ENCODE measurements at regions not wholly inside any gene's neighbourhood (a gene's known extent, or its start where the extent isn't known, plus 50 kb on each side); places are given as distances from the start of the nearest gene placed in this dataset.

DNA sequence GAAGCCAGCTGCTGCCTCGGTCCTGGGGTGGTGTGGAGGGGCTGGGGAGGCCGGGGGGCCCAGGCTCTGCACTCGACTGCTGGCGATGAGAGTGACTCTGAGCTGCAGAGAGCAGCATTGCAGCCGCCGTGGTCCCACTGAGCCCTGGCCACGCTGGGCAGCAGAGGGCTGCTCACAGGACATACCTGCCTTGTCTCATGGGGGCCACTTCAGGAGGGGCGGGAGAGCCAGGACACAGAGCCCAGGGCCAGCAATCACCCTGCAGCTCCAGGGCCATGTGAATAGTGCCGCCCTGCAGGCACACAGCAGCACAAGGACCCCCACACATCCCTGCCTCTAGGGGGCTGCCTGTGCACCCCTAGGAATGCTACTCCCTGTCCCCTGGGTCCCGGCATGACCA, 147.0 kb downstream of the CRYBB2 start (continued):
- TF ChIP-seq, protein P1, sequence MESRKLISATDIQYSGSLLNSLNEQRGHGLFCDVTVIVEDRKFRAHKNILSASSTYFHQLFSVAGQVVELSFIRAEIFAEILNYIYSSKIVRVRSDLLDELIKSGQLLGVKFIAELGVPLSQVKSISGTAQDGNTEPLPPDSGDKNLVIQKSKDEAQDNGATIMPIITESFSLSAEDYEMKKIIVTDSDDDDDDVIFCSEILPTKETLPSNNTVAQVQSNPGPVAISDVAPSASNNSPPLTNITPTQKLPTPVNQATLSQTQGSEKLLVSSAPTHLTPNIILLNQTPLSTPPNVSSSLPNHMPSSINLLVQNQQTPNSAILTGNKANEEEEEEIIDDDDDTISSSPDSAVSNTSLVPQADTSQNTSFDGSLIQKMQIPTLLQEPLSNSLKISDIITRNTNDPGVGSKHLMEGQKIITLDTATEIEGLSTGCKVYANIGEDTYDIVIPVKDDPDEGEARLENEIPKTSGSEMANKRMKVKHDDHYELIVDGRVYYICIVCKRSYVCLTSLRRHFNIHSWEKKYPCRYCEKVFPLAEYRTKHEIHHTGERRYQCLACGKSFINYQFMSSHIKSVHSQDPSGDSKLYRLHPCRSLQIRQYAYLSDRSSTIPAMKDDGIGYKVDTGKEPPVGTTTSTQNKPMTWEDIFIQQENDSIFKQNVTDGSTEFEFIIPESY (IDR thresholded peaks at IDR 0.05; ENCODE audit: extremely low read depth, insufficient replicate concordance, low read length): no peak
- TF ChIP-seq ZFX (IDR thresholded peaks at IDR 0.05): no peak
- TF ChIP-seq POLR2A (IDR thresholded peaks at IDR 0.05; ENCODE audit: borderline replicate concordance, extremely low read depth, insufficient read depth, insufficient read length): no peak

- no TSS peak for BruUV-seq (replicated peaks)
- DNase-seq (ENCODE audit: low read depth, low spot score) (no peak), ATAC-seq (no peak)
- H3K27me3 ChIP-seq (ENCODE audit: insufficient read depth, low read length): no peaks in the 10 kb centered on the region
- H3K4me1 ChIP-seq (ENCODE audit: control insufficient read depth in 1 of 2, insufficient read depth in 2 of 2, low read length in 2 of 2): peaks cover 5 to 12% of the 10 kb centered on the region in 2 experiments; a peak in 2 of 4 replicates
- H4K20me1 ChIP-seq (ENCODE audit: insufficient read depth): no peaks in the 10 kb centered on the region
- ChIA-PET RAD21 (ENCODE audit: low non-redundant PET in 1 of 2, low total read pairs in 2 of 2, uncharacterized antibody in 2 of 2, unreplicated experiment in 2 of 2) (no interaction called here), POLR2A (no interaction called here), CTCF (no interaction called here)
- H2AFZ ChIP-seq (ENCODE audit: low read depth, low read length, poor library complexity, severe bottlenecking): no peak overlapping the region
- H3K9me3 ChIP-seq (ENCODE audit: control insufficient read depth in 1 of 2, insufficient read depth in 1 of 2, low read depth in 1 of 2, low read length in 2 of 2): no peaks in the 10 kb centered on the region
- 0 out of 2 replicates have a peak, but pooled peaks cover under 1% of the 10 kb centered on the region for H3K79me2 ChIP-seq (ENCODE audit: insufficient read depth, low read length)
- H3K4me2 ChIP-seq (ENCODE audit: low read length): no peak overlapping the region
- H3K9me2 ChIP-seq (ENCODE audit: insufficient read depth): no peaks in the 10 kb centered on the region
- no peak overlapping the region for H3K27ac ChIP-seq (ENCODE audit: low read depth, low read length)
- no peak overlapping the region for H3K4me3 ChIP-seq (replicated peaks in 1 of 2; ENCODE audit: low read depth in 1 of 2, low read length in 2 of 2)
- intact Hi-C loops (cut with micrococcal nuclease): no loop called here
- TF ChIP-seq CEBPB (IDR thresholded peaks at IDR 0.05; ENCODE audit: low read depth) (no peak), EZH2 (IDR thresholded peaks at IDR 0.05) (no peak), SIN3A (IDR thresholded peaks at IDR 0.05; ENCODE audit: low read depth) (no peak), TCF7L2 (IDR thresholded peaks at IDR 0.05; ENCODE audit: borderline replicate concordance, extremely low read depth, insufficient read depth, insufficient read length) (no peak), EZH2phosphoT487 (IDR thresholded peaks at IDR 0.05; ENCODE audit: borderline replicate concordance) (no peak), JUND (IDR thresholded peaks at IDR 0.05) (no peak), POLR2AphosphoS5 (IDR thresholded peaks at IDR 0.05; ENCODE audit: low read depth, low read length) (no peak), SRF (IDR thresholded peaks at IDR 0.05; ENCODE audit: low read depth) (no peak), CBX3 (IDR thresholded peaks at IDR 0.05; ENCODE audit: low read depth) (no peak), ELF1 (IDR thresholded peaks at IDR 0.05; ENCODE audit: borderline replicate concordance, low read depth) (no peak)
- TF ChIP-seq, protein P1 (IDR thresholded peaks at IDR 0.05; ENCODE audit: extremely low read depth, insufficient replicate concordance, low read length): no peak
- TF ChIP-seq, protein P2, sequence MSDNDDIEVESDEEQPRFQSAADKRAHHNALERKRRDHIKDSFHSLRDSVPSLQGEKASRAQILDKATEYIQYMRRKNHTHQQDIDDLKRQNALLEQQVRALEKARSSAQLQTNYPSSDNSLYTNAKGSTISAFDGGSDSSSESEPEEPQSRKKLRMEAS (IDR thresholded peaks at IDR 0.05): no peak
- no peaks in the 10 kb centered on the region for H3K36me3 ChIP-seq (ENCODE audit: control insufficient read depth in 1 of 2, insufficient read depth in 2 of 2, low read length in 2 of 2)
- H3K9ac ChIP-seq (ENCODE audit: low read length): no peak overlapping the region
These were observed 147.5 kb downstream of the CRYBB2 start for GRCh38 chr22:25366876-25367466.
